Liver (tissue), 8 donors: ENCODE measurements at regions not wholly inside any gene's neighbourhood (a gene's known extent, or its start where the extent isn't known, plus 50 kb on each side); places are given as distances from the start of the nearest gene placed in this dataset.

Source experiments
- DNase-seq: peaks from one replicate; pipeline ENCODE4 v3.0.0-alpha.2; 2017; ENCODE audit warnings: low spot score
- H3K27ac ChIP-seq, 2 donors: one replicate each; pipeline ENCODE4 v1.7.0; 2013; ENCODE audit warnings: inconsistent platforms in 2 of 2, low read length in 2 of 2, control low read depth in 1 of 2, low read depth in 1 of 2, mild to moderate bottlenecking in 1 of 2
- H3K27me3 ChIP-seq, 4 donors: one replicate each; pipeline versions ENCODE4 v1.6.1 to v1.7.0; 2013; ENCODE audit warnings: low read length in 3 of 4, inconsistent platforms in 1 of 4, mild to moderate bottlenecking in 1 of 4, moderate library complexity in 1 of 4; ENCODE audit not compliant: control insufficient read depth in 4 of 4, insufficient read depth in 4 of 4
- H3K36me3 ChIP-seq, 4 donors: one replicate each; pipeline versions ENCODE4 v1.6.1 to v1.7.0; 2013; ENCODE audit warnings: low read length in 3 of 4, mild to moderate bottlenecking in 3 of 4, low read depth in 1 of 4, moderate library complexity in 1 of 4; ENCODE audit not compliant: control insufficient read depth in 4 of 4, insufficient read depth in 3 of 4
- H3K4me1 ChIP-seq, 4 donors: one replicate each; pipeline versions ENCODE4 v1.6.1 to v1.7.0; 2013; ENCODE audit warnings: low read length in 3 of 4, mild to moderate bottlenecking in 3 of 4, moderate library complexity in 1 of 4; ENCODE audit not compliant: control insufficient read depth in 4 of 4, insufficient read depth in 4 of 4
- H3K4me3 ChIP-seq, 3 donors: one replicate each; pipeline versions ENCODE4 v1.6.1 to v1.7.0; 2013; ENCODE audit warnings: low read length in 3 of 3, control low read depth in 1 of 3, low read depth in 1 of 3, mild to moderate bottlenecking in 1 of 3
- H3K9ac ChIP-seq, 2 donors: one replicate each; pipeline ENCODE4 v1.7.0; 2013; ENCODE audit warnings: low read length in 2 of 2, mild to moderate bottlenecking in 2 of 2, moderate library complexity in 2 of 2, control low read depth in 1 of 2, low read depth in 1 of 2
- H3K9me3 ChIP-seq, 4 donors: one replicate each; pipeline versions ENCODE4 v1.6.1 to v1.7.0; 2013; ENCODE audit warnings: low read length in 3 of 4; ENCODE audit not compliant: control insufficient read depth in 4 of 4
- EGR1 ChIP-seq, 2 donors: IDR thresholded peaks; 2 replicates each; pipeline ENCODE4 v1.6.1; 2016 to 2018; ENCODE audit warnings: antibody characterized with exemption in 2 of 2, low read depth in 2 of 2
- FOXA1 ChIP-seq: IDR thresholded peaks from 2 replicates; pipeline ENCODE4 v1.6.1; 2016; ENCODE audit warnings: antibody characterized with exemption
- GABPA ChIP-seq, 2 donors: IDR thresholded peaks in 1 of 2; conservative IDR thresholded peaks in 1 of 2; 2 replicates each; pipeline ENCODE4 v1.6.1; 2016; ENCODE audit warnings: antibody characterized with exemption in 2 of 2, mild to moderate bottlenecking in 1 of 2, moderate library complexity in 1 of 2
- HNF4A ChIP-seq, 2 donors: conservative IDR thresholded peaks; 2 replicates each; pipeline ENCODE4 v1.6.1; 2016; ENCODE audit warnings: antibody characterized with exemption in 2 of 2, mild to moderate bottlenecking in 2 of 2
- HNF4G ChIP-seq: IDR thresholded peaks from 2 replicates; pipeline ENCODE4 v1.6.1; 2016; ENCODE audit warnings: antibody characterized with exemption
- JUND ChIP-seq, 2 donors: IDR thresholded peaks; 2 replicates each; pipeline ENCODE4 v1.6.1; 2016; ENCODE audit warnings: antibody characterized with exemption in 2 of 2
- RXRA ChIP-seq, 2 donors: IDR thresholded peaks; 2 replicates each; pipeline ENCODE4 v1.6.1; 2017 to 2018; ENCODE audit warnings: antibody characterized with exemption in 2 of 2, mild to moderate bottlenecking in 1 of 2
- SP1 ChIP-seq: IDR thresholded peaks from 2 replicates; pipeline ENCODE4 v1.6.1; 2018; ENCODE audit warnings: antibody characterized with exemption, mild to moderate bottlenecking
- TAF1 ChIP-seq: conservative IDR thresholded peaks from 2 replicates; pipeline ENCODE4 v1.6.1; 2016; ENCODE audit warnings: antibody characterized with exemption, mild to moderate bottlenecking
- YY1 ChIP-seq: IDR thresholded peaks from 2 replicates; pipeline ENCODE4 v1.6.1; 2016; ENCODE audit warnings: antibody characterized with exemption, mild to moderate bottlenecking
- WGBS: extraction: QIAGEN DNeasy Blood & Tissue Kit; methylation state at CpG from one replicate; pipeline ENCODE4 v1.1.7; 2013; 5-methylcytosine and 5-hydroxymethylcytosine counted together
- TF ChIP-seq, protein P1 (sequence below): IDR thresholded peaks from 2 replicates; pipeline ENCODE4 v1.6.1; 2016; ENCODE audit warnings: antibody characterized with exemption, mild to moderate bottlenecking
- TF ChIP-seq, protein P2 (sequence below): IDR thresholded peaks from 2 replicates; pipeline ENCODE4 v1.6.1; 2016; ENCODE audit warnings: antibody characterized with exemption
- TF ChIP-seq, protein P3 (sequence below): IDR thresholded peaks from 2 replicates; pipeline ENCODE4 v1.6.1; 2016; ENCODE audit warnings: antibody characterized with exemption
- TF ChIP-seq, protein P4 (sequence below): fragments of 150-350 bp; IDR thresholded peaks from 2 replicates; pipeline ENCODE4 v1.5.1; 2017; ENCODE audit warnings: improper control_type of control experiment, low read depth, low read length; ENCODE audit not compliant: missing input control
- donor health status: healthy.
- donor health status: healthy.
- donor health status: healthy.
- donor health status: healthy.
- donor health status: healthy.

- 65% methylated on average over 10 of the region's 10 CpGs for WGBS
- H3K9me3 ChIP-seq, result no peaks in the 10 kb centered on the region
- H3K9ac ChIP-seq, result no peak overlapping the region
- no peaks in the 10 kb centered on the region for H3K27me3 ChIP-seq
- H3K36me3 ChIP-seq, result no peaks in the 10 kb centered on the region
- TF ChIP-seq, protein P1, sequence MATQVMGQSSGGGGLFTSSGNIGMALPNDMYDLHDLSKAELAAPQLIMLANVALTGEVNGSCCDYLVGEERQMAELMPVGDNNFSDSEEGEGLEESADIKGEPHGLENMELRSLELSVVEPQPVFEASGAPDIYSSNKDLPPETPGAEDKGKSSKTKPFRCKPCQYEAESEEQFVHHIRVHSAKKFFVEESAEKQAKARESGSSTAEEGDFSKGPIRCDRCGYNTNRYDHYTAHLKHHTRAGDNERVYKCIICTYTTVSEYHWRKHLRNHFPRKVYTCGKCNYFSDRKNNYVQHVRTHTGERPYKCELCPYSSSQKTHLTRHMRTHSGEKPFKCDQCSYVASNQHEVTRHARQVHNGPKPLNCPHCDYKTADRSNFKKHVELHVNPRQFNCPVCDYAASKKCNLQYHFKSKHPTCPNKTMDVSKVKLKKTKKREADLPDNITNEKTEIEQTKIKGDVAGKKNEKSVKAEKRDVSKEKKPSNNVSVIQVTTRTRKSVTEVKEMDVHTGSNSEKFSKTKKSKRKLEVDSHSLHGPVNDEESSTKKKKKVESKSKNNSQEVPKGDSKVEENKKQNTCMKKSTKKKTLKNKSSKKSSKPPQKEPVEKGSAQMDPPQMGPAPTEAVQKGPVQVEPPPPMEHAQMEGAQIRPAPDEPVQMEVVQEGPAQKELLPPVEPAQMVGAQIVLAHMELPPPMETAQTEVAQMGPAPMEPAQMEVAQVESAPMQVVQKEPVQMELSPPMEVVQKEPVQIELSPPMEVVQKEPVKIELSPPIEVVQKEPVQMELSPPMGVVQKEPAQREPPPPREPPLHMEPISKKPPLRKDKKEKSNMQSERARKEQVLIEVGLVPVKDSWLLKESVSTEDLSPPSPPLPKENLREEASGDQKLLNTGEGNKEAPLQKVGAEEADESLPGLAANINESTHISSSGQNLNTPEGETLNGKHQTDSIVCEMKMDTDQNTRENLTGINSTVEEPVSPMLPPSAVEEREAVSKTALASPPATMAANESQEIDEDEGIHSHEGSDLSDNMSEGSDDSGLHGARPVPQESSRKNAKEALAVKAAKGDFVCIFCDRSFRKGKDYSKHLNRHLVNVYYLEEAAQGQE, result no peak
- TF ChIP-seq, protein P2, sequence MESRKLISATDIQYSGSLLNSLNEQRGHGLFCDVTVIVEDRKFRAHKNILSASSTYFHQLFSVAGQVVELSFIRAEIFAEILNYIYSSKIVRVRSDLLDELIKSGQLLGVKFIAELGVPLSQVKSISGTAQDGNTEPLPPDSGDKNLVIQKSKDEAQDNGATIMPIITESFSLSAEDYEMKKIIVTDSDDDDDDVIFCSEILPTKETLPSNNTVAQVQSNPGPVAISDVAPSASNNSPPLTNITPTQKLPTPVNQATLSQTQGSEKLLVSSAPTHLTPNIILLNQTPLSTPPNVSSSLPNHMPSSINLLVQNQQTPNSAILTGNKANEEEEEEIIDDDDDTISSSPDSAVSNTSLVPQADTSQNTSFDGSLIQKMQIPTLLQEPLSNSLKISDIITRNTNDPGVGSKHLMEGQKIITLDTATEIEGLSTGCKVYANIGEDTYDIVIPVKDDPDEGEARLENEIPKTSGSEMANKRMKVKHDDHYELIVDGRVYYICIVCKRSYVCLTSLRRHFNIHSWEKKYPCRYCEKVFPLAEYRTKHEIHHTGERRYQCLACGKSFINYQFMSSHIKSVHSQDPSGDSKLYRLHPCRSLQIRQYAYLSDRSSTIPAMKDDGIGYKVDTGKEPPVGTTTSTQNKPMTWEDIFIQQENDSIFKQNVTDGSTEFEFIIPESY, result no peak
- no peak for TF ChIP-seq JUND (IDR thresholded peaks at IDR 0.05)
- no peak for TF ChIP-seq TAF1
- peak; percentile 6 for TF ChIP-seq SP1
- TF ChIP-seq RXRA (IDR thresholded peaks at IDR 0.05), result peak; percentile 38 to 54
- TF ChIP-seq, protein P3, sequence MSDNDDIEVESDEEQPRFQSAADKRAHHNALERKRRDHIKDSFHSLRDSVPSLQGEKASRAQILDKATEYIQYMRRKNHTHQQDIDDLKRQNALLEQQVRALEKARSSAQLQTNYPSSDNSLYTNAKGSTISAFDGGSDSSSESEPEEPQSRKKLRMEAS, result no peak
- no peak for TF ChIP-seq YY1
- TF ChIP-seq FOXA1, result no peak
- TF ChIP-seq HNF4A (conservative IDR thresholded peaks at IDR 0.05), result peak; percentile 48 to 52
- TF ChIP-seq HNF4G, result no peak
- TF ChIP-seq, protein P4, sequence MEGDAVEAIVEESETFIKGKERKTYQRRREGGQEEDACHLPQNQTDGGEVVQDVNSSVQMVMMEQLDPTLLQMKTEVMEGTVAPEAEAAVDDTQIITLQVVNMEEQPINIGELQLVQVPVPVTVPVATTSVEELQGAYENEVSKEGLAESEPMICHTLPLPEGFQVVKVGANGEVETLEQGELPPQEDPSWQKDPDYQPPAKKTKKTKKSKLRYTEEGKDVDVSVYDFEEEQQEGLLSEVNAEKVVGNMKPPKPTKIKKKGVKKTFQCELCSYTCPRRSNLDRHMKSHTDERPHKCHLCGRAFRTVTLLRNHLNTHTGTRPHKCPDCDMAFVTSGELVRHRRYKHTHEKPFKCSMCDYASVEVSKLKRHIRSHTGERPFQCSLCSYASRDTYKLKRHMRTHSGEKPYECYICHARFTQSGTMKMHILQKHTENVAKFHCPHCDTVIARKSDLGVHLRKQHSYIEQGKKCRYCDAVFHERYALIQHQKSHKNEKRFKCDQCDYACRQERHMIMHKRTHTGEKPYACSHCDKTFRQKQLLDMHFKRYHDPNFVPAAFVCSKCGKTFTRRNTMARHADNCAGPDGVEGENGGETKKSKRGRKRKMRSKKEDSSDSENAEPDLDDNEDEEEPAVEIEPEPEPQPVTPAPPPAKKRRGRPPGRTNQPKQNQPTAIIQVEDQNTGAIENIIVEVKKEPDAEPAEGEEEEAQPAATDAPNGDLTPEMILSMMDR, result no peak
- no peak for TF ChIP-seq EGR1 (IDR thresholded peaks at IDR 0.05; ENCODE audit: low read depth in 2 of 2)
- TF ChIP-seq GABPA (IDR thresholded peaks at IDR 0.05 in 1 of 2, conservative IDR thresholded peaks at IDR 0.05 in 1 of 2), result no peak
- H3K27ac ChIP-seq, result no peak overlapping the region
- no peak overlapping the region for H3K4me3 ChIP-seq
- peaks cover 0 to 6% (median 3%) of the 10 kb centered on the region in 4 donors for H3K4me1 ChIP-seq
- DNase-seq, result no peak
These were observed 243.5 kb downstream of the ENC1 start for GRCh38 chr5:74396913-74397622.
